ENCODE measurements at regions not wholly inside any gene's neighbourhood (a gene's known extent, or its start where the extent isn't known, plus 50 kb on each side); places are given as distances from the start of the nearest gene placed in this dataset.
A peak's percentile ranks its signal among the peaks of the same experiment; 100 is the strongest.

- peaks cover 2% of the 10 kb centered on the region; the same call in 1 of the 2 replicates for H3K36me3 Mint-ChIP-seq
Observed at GRCh38 chr1:239807361-239807760, 284.3 kb upstream of the FMN2 start.

GRCh38 chr1:239810061-239810481, 281.6 kb upstream of the FMN2 start:
- peaks cover 69% of the 10 kb centered on the region for H3K4me1 Mint-ChIP-seq
- peak overlapping the region; percentile 61 for H3K27ac Mint-ChIP-seq
- H3K4me3 Mint-ChIP-seq, result no peak overlapping the region
- H3K36me3 Mint-ChIP-seq, result peaks cover 2% of the 10 kb centered on the region; the same call in 1 of the 2 replicates
- peaks cover 5% of the 10 kb centered on the region for H3K9me3 Mint-ChIP-seq
- POLR2A ChIA-PET, result no interaction called here
- ATAC-seq, result peak; percentile 52
- TF ChIP-seq TCF7 (CRISPR knock-in tag; IDR thresholded peaks at IDR 0.05; ENCODE audit: low read depth), result no peak
- 0 out of 2 replicates have a peak, but pooled peaks have one; percentile 41 for TF ChIP-seq ETV6 (CRISPR knock-in tag; IDR thresholded peaks at IDR 0.05)
- TF ChIP-seq SMAD4 (CRISPR knock-in tag; IDR thresholded peaks at IDR 0.05), result no peak
- H3K27me3 Mint-ChIP-seq (ENCODE audit: low read depth), result no peaks in the 10 kb centered on the region
- CTCF ChIA-PET, result interaction anchor here (1.7 to 2.1 kb wide), 2 partner anchors 9 to 105 kb away, joined by 3 to 11 read pairs; no protein-coding TSS in a partner anchor
- DNase-seq (ENCODE audit: low spot score), result peak; percentile 18

More at GRCh38 chr1:239807361-239807760, 284.3 kb upstream of the FMN2 start:
- H3K9me3 Mint-ChIP-seq, result peaks cover 5% of the 10 kb centered on the region
- H3K4me3 Mint-ChIP-seq, result no peak overlapping the region
- DNase-seq (ENCODE audit: low spot score) (no peak), ATAC-seq (no peak)
- no peak overlapping the region for H3K27ac Mint-ChIP-seq
- H3K27me3 Mint-ChIP-seq (ENCODE audit: low read depth), result no peaks in the 10 kb centered on the region
- ChIA-PET POLR2A (no interaction called here), CTCF (no interaction called here)
- peaks cover 61% of the 10 kb centered on the region for H3K4me1 Mint-ChIP-seq
- no peak for TF ChIP-seq E2F1 (CRISPR knock-in tag; IDR thresholded peaks at IDR 0.05)

GRCh38 chr1:239811211-239811885, 280.3 kb upstream of the FMN2 start:
- ChIA-PET POLR2A (interaction anchor here (0.6 kb wide), 2 partner anchors 62 to 520 kb away, joined by 3 read pairs; no protein-coding TSS in a partner anchor), CTCF (interaction anchor here (1.5 to 2.1 kb wide), 3 partner anchors 8 to 104 kb away, joined by 3 to 11 read pairs (median 5); no protein-coding TSS in a partner anchor)
- peaks cover 2% of the 10 kb centered on the region; the same call in 1 of the 2 replicates for H3K36me3 Mint-ChIP-seq

More at GRCh38 chr1:239811211-239811885, 280.3 kb upstream of the FMN2 start:
- H3K4me3 Mint-ChIP-seq, result peak overlapping the region; percentile 10; the same call in 1 of the 2 replicates
- peaks cover 5% of the 10 kb centered on the region for H3K9me3 Mint-ChIP-seq
- no peak for TF ChIP-seq CDX4 (CRISPR knock-in tag; IDR thresholded peaks at IDR 0.05; ENCODE audit: borderline replicate concordance)
- no peak for TF ChIP-seq USF1 (CRISPR knock-in tag; IDR thresholded peaks at IDR 0.05)
- TF ChIP-seq MYBL2 (CRISPR knock-in tag; IDR thresholded peaks at IDR 0.05), result no peak
- no peak for TF ChIP-seq ZNF423 (CRISPR knock-in tag; IDR thresholded peaks at IDR 0.05)
- 0 out of 2 replicates have a peak, but pooled peaks have one; percentile 38 for TF ChIP-seq TEAD1 (CRISPR knock-in tag; IDR thresholded peaks at IDR 0.05)
- TF ChIP-seq ZNF281 (CRISPR knock-in tag; IDR thresholded peaks at IDR 0.05), result no peak
- no peak for TF ChIP-seq NR3C1 (CRISPR knock-in tag; conservative IDR thresholded peaks at IDR 0.05; ENCODE audit: low read depth)
- no peak for TF ChIP-seq SOX15 (CRISPR knock-in tag; IDR thresholded peaks at IDR 0.05)
- no peak for TF ChIP-seq ATF1 (CRISPR knock-in tag; IDR thresholded peaks at IDR 0.05)
- no peak for TF ChIP-seq ZNF532 (CRISPR knock-in tag; IDR thresholded peaks at IDR 0.05; ENCODE audit: borderline replicate concordance)
- TF ChIP-seq FOXJ3 (CRISPR knock-in tag; IDR thresholded peaks at IDR 0.05; ENCODE audit: borderline replicate concordance), result no peak
- TF ChIP-seq ZNF671 (CRISPR knock-in tag; IDR thresholded peaks at IDR 0.05), result no peak
- peak; percentile 72; the same call in 1 of the 2 replicates for TF ChIP-seq CBFB (CRISPR knock-in tag; IDR thresholded peaks at IDR 0.05; ENCODE audit: low read depth)
- no peak for TF ChIP-seq ZNF396 (CRISPR knock-in tag; IDR thresholded peaks at IDR 0.05; ENCODE audit: borderline replicate concordance)
- H3K27me3 Mint-ChIP-seq (ENCODE audit: low read depth), result no peaks in the 10 kb centered on the region
- peak overlapping the region; percentile 80 for H3K27ac Mint-ChIP-seq
- peaks cover 74% of the 10 kb centered on the region for H3K4me1 Mint-ChIP-seq
- ATAC-seq, result peak; percentile 52
- DNase-seq (ENCODE audit: low spot score), result peak; percentile 39

All from WTC11 (cell line).